HepG2 (cell line): ENCODE measurements at regions not wholly inside any gene's neighbourhood (a gene's known extent, or its start where the extent isn't known, plus 50 kb on each side); places are given as distances from the start of the nearest gene placed in this dataset.
A peak's percentile ranks its signal among the peaks of the same experiment; 100 is the strongest.

ENCODE experiments used
- ATAC-seq: fragments of 200-7000 bp; cut with Tn5 transposase; 3 replicates; pipeline ENCODE4 v1.9.1; 2020; ENCODE audit warnings: mild to moderate bottlenecking, moderate library complexity
- BruUV-seq: library from RNA; stranded (reverse); fragments of 400-500 nt; replicated peaks from 2 replicates; lab custom pipeline; 2021; lab: Mats Ljungman, UMichigan
- CTCF ChIA-PET: fragments of 300-600 bp; formaldehyde crosslinking; extraction: SDS; loops from one replicate; lab custom pipeline; 2021; ENCODE audit warnings: low total read pairs, inconsistent platforms, low intra/inter-chr PET ratio; lab: Yijun Ruan, JAX
- POLR2A ChIA-PET: fragments of 350-600 bp; sonication (Branson Sonifier 250); formaldehyde crosslinking; loops from one replicate; lab custom pipeline; 2020; ENCODE audit warnings: antibody characterized with exemption, inconsistent platforms; lab: Yijun Ruan, JAX
- DNase-seq: peaks from one replicate; pipeline ENCODE4 v3.0.0-alpha.2; 2015; ENCODE audit warnings: low spot score
- FAIRE-seq: peaks from 3 replicates; lab custom pipeline; 2011; peaks lifted over from hg19 to GRCh38; lab: Jason Lieb, UNC
- H2AFZ ChIP-seq: one replicate; pipeline ENCODE4 v1.6.1; 2011; ENCODE audit warnings: low read length, inconsistent platforms
- H3K27ac ChIP-seq: fragments of 300-600 bp; 3 replicates; pipeline ENCODE4 v1.8.0; 2011; ENCODE audit warnings: mixed run types, mild to moderate bottlenecking, mixed read lengths, low read length, inconsistent platforms; ENCODE audit not compliant: insufficient read depth; ENCODE audit errors: extremely low read length
- H3K27me3 ChIP-seq, 2 experiments: fragments of 200-600 bp in 1 of 2; 2 replicates in 1 of 2; 3 replicates in 1 of 2; pipeline versions ENCODE4 v1.6.0 to v1.8.0; 2011; ENCODE audit warnings: low read length in 2 of 2, mild to moderate bottlenecking in 2 of 2, moderate library complexity in 2 of 2, inconsistent platforms in 1 of 2; ENCODE audit not compliant: insufficient read depth in 2 of 2, control insufficient read depth in 1 of 2
- H3K36me3 ChIP-seq, 2 experiments: fragments of 200-600 bp in 1 of 2; replicated peaks in 1 of 2; 2 replicates in 1 of 2; 3 replicates in 1 of 2; pipeline versions ENCODE4 v1.5.1 to v1.8.0; 2011; ENCODE audit warnings: low read length in 2 of 2, inconsistent platforms in 1 of 2; ENCODE audit not compliant: insufficient read depth in 2 of 2, control insufficient read depth in 1 of 2
- H3K4me1 ChIP-seq: 2 replicates; pipeline ENCODE4 v1.5.1; 2012; ENCODE audit warnings: low read length, inconsistent platforms; ENCODE audit not compliant: insufficient read depth
- H3K4me2 ChIP-seq: 2 replicates; pipeline ENCODE4 v1.6.0; 2011; ENCODE audit warnings: low read depth, low read length, inconsistent platforms
- H3K4me3 ChIP-seq, 3 experiments: fragments of 200-600 bp in 1 of 3; sonication (generic), shearing (Covaris generic) in 1 of 3; replicated peaks in 1 of 3; 2 replicates each; pipeline ENCODE4 v1.5.1; 2011 to 2016; ENCODE audit warnings: low read length in 3 of 3, inconsistent platforms in 2 of 3, low read depth in 2 of 3, mild to moderate bottlenecking in 2 of 3, control low read depth in 1 of 3, mixed read lengths in 1 of 3; ENCODE audit not compliant: insufficient read depth in 1 of 3
- H3K79me2 ChIP-seq: one replicate; pipeline ENCODE4 v1.6.1; 2011; ENCODE audit warnings: low read length, inconsistent platforms; ENCODE audit not compliant: insufficient read depth
- H3K9ac ChIP-seq: 2 replicates; pipeline ENCODE4 v1.6.0; 2011; ENCODE audit warnings: mild to moderate bottlenecking, low read depth, low read length, inconsistent platforms; ENCODE audit not compliant: insufficient read depth
- H3K9me3 ChIP-seq: 2 replicates; pipeline ENCODE4 v1.5.1; 2012; ENCODE audit warnings: mild to moderate bottlenecking, low read length
- H4K20me1 ChIP-seq: 2 replicates; pipeline ENCODE4 v1.6.0; 2011; ENCODE audit warnings: inconsistent platforms, mild to moderate bottlenecking, low read length, moderate library complexity; ENCODE audit not compliant: insufficient read depth
- PHF5A ChIP-seq: IDR thresholded peaks from one replicate; pipeline ENCODE4 v1.6.1; 2018; ENCODE audit warnings: low read depth, missing genetic modification reagents; ENCODE audit not compliant: unreplicated experiment
- POLR2A ChIP-seq, 2 experiments: IDR thresholded peaks; 2 replicates each; pipeline ENCODE4 v1.6.1; 2011; ENCODE audit warnings: low read depth in 2 of 2, low read length in 2 of 2, mild to moderate bottlenecking in 1 of 2, moderate library complexity in 1 of 2; ENCODE audit not compliant: insufficient read depth in 1 of 2
- RXRB ChIP-seq: IDR thresholded peaks from 2 replicates; pipeline ENCODE4 v1.6.1; 2016; ENCODE audit warnings: borderline replicate concordance, missing genetic modification reagents, missing compliant biosample characterization
- SETDB1 ChIP-seq: sonication (generic); formaldehyde crosslinking; IDR thresholded peaks from 2 replicates; pipeline ENCODE4 v1.5.1; 2020; ENCODE audit warnings: missing genetic modification reagents, mild to moderate bottlenecking, borderline replicate concordance
- TSC22D2 ChIP-seq: sonication (generic); formaldehyde crosslinking; IDR thresholded peaks from 2 replicates; pipeline ENCODE4 v1.5.1; 2020; ENCODE audit warnings: missing genetic modification reagents, mild to moderate bottlenecking, borderline replicate concordance
- YEATS4 ChIP-seq: sonication (generic); formaldehyde crosslinking; IDR thresholded peaks from 2 replicates; pipeline ENCODE4 v1.4.0; 2020; ENCODE audit warnings: missing genetic modification reagents, borderline replicate concordance
- ZIK1 ChIP-seq: sonication (generic); formaldehyde crosslinking; IDR thresholded peaks from 2 replicates; pipeline ENCODE4 v1.5.0; 2020; ENCODE audit warnings: mild to moderate bottlenecking, low read depth, missing genetic modification reagents, borderline replicate concordance
- ZNF354B ChIP-seq: sonication (generic); formaldehyde crosslinking; IDR thresholded peaks from 2 replicates; pipeline ENCODE4 v1.8.0; 2022; ENCODE audit warnings: mild to moderate bottlenecking, missing genetic modification reagents
- ZNF615 ChIP-seq: sonication (generic); formaldehyde crosslinking; IDR thresholded peaks from 2 replicates; pipeline ENCODE4 v1.5.0; 2020; ENCODE audit warnings: mild to moderate bottlenecking, missing genetic modification reagents, borderline replicate concordance
- ZNF777 ChIP-seq: sonication (generic); formaldehyde crosslinking; IDR thresholded peaks from 2 replicates; pipeline ENCODE4 v1.4.0; 2020; ENCODE audit warnings: missing genetic modification reagents
- ZNF781 ChIP-seq: sonication (generic); formaldehyde crosslinking; IDR thresholded peaks from 2 replicates; pipeline ENCODE4 v1.5.1; 2020; ENCODE audit warnings: borderline replicate concordance, mild to moderate bottlenecking, missing genetic modification reagents; ENCODE audit errors: not compliant biosample characterization
- ZSCAN20 ChIP-seq: sonication (generic); formaldehyde crosslinking; IDR thresholded peaks from 2 replicates; pipeline ENCODE4 v1.4.0; 2020; ENCODE audit warnings: missing genetic modification reagents, mild to moderate bottlenecking, borderline replicate concordance
- ZSCAN30 ChIP-seq: sonication (generic); formaldehyde crosslinking; IDR thresholded peaks from 2 replicates; pipeline ENCODE4 v1.5.0; 2020; ENCODE audit warnings: mild to moderate bottlenecking, missing genetic modification reagents
- WGBS: methylation state at CpG from one replicate; pipeline ENCODE4 v1.1.6; 2017; ENCODE audit warnings: low lambda C conversion rate; 5-methylcytosine and 5-hydroxymethylcytosine counted together
- in situ Hi-C: cut with HindIII; loops from 2 replicates; pipeline ENCODE4 v1.10.0; 2017; ENCODE audit warnings: low pct_unique_long_range_greater_than_20kb; ENCODE audit not compliant: extremely low pct_ligation_motif_present
- intact Hi-C: fragments of 100-400 bp; cut with micrococcal nuclease; formaldehyde crosslinking; loops from one replicate; pipeline ENCODE4 v1.10.0; 2022; ENCODE audit not compliant: unreplicated experiment
- TF ChIP-seq, protein P1 (sequence below): sonication (generic); formaldehyde crosslinking; IDR thresholded peaks from 2 replicates; pipeline ENCODE4 v1.5.1; 2020; ENCODE audit warnings: missing genetic modification reagents, mild to moderate bottlenecking, borderline replicate concordance
- TF ChIP-seq, protein P2 (sequence below): sonication (generic); formaldehyde crosslinking; IDR thresholded peaks from 2 replicates; pipeline ENCODE4 v1.4.0; 2020; ENCODE audit warnings: missing genetic modification reagents, borderline replicate concordance
- TF ChIP-seq, protein P3 (sequence below): sonication (generic); formaldehyde crosslinking; IDR thresholded peaks from 2 replicates; pipeline ENCODE4 v1.9.0; 2021; ENCODE audit warnings: missing genetic modification reagents, borderline replicate concordance
- TF ChIP-seq, protein P4 (sequence below): sonication (generic); formaldehyde crosslinking; IDR thresholded peaks from 2 replicates; pipeline ENCODE4 v1.4.0; 2020; ENCODE audit warnings: low read depth, missing genetic modification reagents

DNA sequence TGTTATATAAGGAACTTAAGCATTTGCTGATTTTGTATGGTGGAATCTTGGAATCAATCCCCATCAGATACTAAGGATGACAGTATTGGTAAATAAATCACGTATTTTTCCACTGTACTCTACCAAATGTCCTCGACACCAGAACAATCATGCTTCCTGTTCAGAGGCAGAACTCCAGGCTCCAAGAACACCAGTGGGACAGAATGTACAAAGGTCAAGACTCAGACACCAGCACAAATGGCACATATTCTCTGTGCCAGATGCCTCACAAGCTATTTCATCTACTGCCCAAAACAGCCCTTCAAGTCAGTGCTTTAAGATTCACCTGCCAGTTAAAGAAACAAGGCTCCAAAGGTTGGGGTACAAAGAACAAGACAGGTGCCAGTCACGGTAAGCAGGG lies 420.5 kb downstream of the STK39 start:
- Histone ChIP-seq H3K36me3 (no peaks in the 10 kb centered on the region), H3K79me2 (no peaks in the 10 kb centered on the region), H3K4me1 (peaks cover 35% of the 10 kb centered on the region), H3K27ac (peak overlapping the region; percentile 93), H3K4me2 (peak overlapping the region; percentile 70), H4K20me1 (no peaks in the 10 kb centered on the region), H3K9ac (peak overlapping the region; percentile 66), H2AFZ (peak overlapping the region; percentile 10), H3K9me3 (no peaks in the 10 kb centered on the region), H3K27me3 (no peaks in the 10 kb centered on the region), H3K4me3 (peak overlapping the region in 1 of 3 experiments; percentile 35; a peak in 2 of 6 replicates)
- FAIRE-seq (no peak), DNase-seq (no peak), ATAC-seq (no peak)
- POLR2A ChIA-PET, result interaction anchor here (1.0 to 1.9 kb wide), 4 partner anchors 9 to 32 kb away, joined by 3 to 16 read pairs (median 7); no protein-coding TSS in a partner anchor
- in situ Hi-C loops, result no loop called here
- CTCF ChIA-PET, result no interaction called here
- 52% methylated on average over 3 of the region's 3 CpGs for WGBS
- TSS peak; percentile 96 for BruUV-seq
- intact Hi-C loops, result no loop called here
- TF ChIP-seq, protein P1, sequence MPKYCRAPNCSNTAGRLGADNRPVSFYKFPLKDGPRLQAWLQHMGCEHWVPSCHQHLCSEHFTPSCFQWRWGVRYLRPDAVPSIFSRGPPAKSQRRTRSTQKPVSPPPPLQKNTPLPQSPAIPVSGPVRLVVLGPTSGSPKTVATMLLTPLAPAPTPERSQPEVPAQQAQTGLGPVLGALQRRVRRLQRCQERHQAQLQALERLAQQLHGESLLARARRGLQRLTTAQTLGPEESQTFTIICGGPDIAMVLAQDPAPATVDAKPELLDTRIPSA (CRISPR knock-in tag), result 0 out of 2 replicates have a peak, but pooled peaks have one; percentile 1
- TF ChIP-seq POLR2A (IDR thresholded peaks at IDR 0.05; ENCODE audit: insufficient read depth in 1 of 2, low read depth in 2 of 2, low read length in 2 of 2), result no peak
- TF ChIP-seq, protein P2, sequence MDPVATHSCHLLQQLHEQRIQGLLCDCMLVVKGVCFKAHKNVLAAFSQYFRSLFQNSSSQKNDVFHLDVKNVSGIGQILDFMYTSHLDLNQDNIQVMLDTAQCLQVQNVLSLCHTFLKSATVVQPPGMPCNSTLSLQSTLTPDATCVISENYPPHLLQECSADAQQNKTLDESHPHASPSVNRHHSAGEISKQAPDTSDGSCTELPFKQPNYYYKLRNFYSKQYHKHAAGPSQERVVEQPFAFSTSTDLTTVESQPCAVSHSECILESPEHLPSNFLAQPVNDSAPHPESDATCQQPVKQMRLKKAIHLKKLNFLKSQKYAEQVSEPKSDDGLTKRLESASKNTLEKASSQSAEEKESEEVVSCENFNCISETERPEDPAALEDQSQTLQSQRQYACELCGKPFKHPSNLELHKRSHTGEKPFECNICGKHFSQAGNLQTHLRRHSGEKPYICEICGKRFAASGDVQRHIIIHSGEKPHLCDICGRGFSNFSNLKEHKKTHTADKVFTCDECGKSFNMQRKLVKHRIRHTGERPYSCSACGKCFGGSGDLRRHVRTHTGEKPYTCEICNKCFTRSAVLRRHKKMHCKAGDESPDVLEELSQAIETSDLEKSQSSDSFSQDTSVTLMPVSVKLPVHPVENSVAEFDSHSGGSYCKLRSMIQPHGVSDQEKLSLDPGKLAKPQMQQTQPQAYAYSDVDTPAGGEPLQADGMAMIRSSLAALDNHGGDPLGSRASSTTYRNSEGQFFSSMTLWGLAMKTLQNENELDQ, result 0 out of 2 replicates have a peak, but pooled peaks have one; percentile 36
- TF ChIP-seq ZSCAN20 (CRISPR knock-in tag), result no peak
- TF ChIP-seq, protein P3, sequence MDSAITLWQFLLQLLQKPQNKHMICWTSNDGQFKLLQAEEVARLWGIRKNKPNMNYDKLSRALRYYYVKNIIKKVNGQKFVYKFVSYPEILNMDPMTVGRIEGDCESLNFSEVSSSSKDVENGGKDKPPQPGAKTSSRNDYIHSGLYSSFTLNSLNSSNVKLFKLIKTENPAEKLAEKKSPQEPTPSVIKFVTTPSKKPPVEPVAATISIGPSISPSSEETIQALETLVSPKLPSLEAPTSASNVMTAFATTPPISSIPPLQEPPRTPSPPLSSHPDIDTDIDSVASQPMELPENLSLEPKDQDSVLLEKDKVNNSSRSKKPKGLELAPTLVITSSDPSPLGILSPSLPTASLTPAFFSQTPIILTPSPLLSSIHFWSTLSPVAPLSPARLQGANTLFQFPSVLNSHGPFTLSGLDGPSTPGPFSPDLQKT, result no peak
- no peak for TF ChIP-seq ZNF781 (CRISPR knock-in tag)
- no peak for TF ChIP-seq ZIK1
- no peak for TF ChIP-seq YEATS4 (CRISPR knock-in tag)
- no peak for TF ChIP-seq ZNF615 (CRISPR knock-in tag)
- 0 out of 2 replicates have a peak, but pooled peaks have one; percentile 32 for TF ChIP-seq SETDB1 (CRISPR knock-in tag)
- TF ChIP-seq ZNF777 (CRISPR knock-in tag), result 0 out of 2 replicates have a peak, but pooled peaks have one; percentile 8
- TF ChIP-seq RXRB (CRISPR knock-in tag), result no peak
- TF ChIP-seq ZNF354B (CRISPR knock-in tag), result 0 out of 2 replicates have a peak, but pooled peaks have one; percentile 35
- no peak for TF ChIP-seq PHF5A (CRISPR knock-in tag)
- TF ChIP-seq TSC22D2 (CRISPR knock-in tag), result 0 out of 2 replicates have a peak, but pooled peaks have one; percentile 7
- TF ChIP-seq, protein P4, sequence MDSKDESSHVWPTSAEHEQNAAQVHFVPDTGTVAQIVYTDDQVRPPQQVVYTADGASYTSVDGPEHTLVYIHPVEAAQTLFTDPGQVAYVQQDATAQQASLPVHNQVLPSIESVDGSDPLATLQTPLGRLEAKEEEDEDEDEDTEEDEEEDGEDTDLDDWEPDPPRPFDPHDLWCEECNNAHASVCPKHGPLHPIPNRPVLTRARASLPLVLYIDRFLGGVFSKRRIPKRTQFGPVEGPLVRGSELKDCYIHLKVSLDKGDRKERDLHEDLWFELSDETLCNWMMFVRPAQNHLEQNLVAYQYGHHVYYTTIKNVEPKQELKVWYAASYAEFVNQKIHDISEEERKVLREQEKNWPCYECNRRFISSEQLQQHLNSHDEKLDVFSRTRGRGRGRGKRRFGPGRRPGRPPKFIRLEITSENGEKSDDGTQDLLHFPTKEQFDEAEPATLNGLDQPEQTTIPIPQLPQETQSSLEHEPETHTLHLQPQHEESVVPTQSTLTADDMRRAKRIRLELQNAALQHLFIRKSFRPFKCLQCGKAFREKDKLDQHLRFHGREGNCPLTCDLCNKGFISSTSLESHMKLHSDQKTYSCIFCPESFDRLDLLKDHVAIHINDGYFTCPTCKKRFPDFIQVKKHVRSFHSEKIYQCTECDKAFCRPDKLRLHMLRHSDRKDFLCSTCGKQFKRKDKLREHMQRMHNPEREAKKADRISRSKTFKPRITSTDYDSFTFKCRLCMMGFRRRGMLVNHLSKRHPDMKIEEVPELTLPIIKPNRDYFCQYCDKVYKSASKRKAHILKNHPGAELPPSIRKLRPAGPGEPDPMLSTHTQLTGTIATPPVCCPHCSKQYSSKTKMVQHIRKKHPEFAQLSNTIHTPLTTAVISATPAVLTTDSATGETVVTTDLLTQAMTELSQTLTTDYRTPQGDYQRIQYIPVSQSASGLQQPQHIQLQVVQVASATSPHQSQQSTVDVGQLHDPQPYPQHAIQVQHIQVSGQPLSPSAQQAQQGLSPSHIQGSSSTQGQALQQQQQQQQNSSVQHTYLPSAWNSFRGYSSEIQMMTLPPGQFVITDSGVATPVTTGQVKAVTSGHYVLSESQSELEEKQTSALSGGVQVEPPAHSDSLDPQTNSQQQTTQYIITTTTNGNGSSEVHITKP (CRISPR knock-in tag), result no peak
- no peak; the same call in 1 of the 2 replicates for TF ChIP-seq ZSCAN30 (CRISPR knock-in tag)
